ENCODE measurements at regions not wholly inside any gene's neighbourhood (a gene's known extent, or its start where the extent isn't known, plus 50 kb on each side); places are given as distances from the start of the nearest gene placed in this dataset.

DNA sequence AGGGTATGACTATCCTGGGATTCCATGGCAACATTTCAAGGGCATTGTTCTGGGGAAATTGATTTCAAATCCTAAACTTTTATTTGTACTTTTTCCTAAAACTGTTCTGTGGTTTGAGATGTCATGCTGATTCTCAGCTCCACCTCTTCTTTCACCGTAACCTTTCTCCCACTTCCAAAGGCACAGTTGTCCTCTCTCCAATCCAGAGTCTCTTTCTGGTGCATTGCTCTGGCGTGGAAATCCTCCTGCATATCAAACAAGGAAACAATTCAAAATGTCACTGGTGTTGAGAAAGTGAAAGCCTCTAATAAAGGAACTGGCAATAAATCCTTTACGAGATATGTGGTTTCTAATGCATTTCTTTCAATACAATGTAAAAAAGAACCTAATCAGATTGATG lies 155.1 kb upstream of the CDH2 start:
- Histone ChIP-seq H3K4me1 (no peaks in the 10 kb centered on the region), H3K27me3 (no peaks in the 10 kb centered on the region), H3K4me3 (no peak overlapping the region), H3K36me3 (no peaks in the 10 kb centered on the region), H3K9me3 (no peaks in the 10 kb centered on the region), H3K27ac (no peak overlapping the region)
- ATAC-seq: no peak
- TF ChIP-seq, protein P1, sequence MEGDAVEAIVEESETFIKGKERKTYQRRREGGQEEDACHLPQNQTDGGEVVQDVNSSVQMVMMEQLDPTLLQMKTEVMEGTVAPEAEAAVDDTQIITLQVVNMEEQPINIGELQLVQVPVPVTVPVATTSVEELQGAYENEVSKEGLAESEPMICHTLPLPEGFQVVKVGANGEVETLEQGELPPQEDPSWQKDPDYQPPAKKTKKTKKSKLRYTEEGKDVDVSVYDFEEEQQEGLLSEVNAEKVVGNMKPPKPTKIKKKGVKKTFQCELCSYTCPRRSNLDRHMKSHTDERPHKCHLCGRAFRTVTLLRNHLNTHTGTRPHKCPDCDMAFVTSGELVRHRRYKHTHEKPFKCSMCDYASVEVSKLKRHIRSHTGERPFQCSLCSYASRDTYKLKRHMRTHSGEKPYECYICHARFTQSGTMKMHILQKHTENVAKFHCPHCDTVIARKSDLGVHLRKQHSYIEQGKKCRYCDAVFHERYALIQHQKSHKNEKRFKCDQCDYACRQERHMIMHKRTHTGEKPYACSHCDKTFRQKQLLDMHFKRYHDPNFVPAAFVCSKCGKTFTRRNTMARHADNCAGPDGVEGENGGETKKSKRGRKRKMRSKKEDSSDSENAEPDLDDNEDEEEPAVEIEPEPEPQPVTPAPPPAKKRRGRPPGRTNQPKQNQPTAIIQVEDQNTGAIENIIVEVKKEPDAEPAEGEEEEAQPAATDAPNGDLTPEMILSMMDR (IDR thresholded peaks at IDR 0.05): no peak
- DNase-seq: no peak
- intact Hi-C loops (cut with DNase I): no loop called here

DNA sequence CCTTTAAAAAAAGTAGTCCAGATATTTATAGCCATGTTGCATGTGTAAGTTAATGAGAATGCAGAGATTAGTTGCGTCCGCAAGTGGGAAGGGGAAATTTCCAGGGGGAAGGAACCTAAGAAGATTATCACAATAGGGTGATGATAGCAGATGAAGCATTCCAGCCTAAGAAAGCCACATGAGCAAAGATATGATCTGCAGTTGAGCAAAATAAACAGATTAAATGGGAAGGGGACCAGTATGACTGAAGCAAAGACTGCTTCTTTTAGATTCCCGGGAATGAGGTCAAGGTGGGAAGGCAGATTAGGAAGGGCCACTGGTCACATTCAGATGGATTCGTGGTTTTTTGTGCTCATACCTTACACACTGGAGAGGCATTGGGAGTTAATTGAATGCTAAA lies 154.6 kb upstream of the CDH2 start:
- no peak overlapping the region for H3K4me3 ChIP-seq
- H3K36me3 ChIP-seq: no peaks in the 10 kb centered on the region
- H3K4me1 ChIP-seq: no peaks in the 10 kb centered on the region
- intact Hi-C loops (cut with DNase I): no loop called here
- H3K27ac ChIP-seq: no peak overlapping the region
- TF ChIP-seq, protein P1 (IDR thresholded peaks at IDR 0.05): no peak
- DNase-seq (no peak), ATAC-seq (no peak)
- no peaks in the 10 kb centered on the region for H3K27me3 ChIP-seq
- no peaks in the 10 kb centered on the region for H3K9me3 ChIP-seq

DNA sequence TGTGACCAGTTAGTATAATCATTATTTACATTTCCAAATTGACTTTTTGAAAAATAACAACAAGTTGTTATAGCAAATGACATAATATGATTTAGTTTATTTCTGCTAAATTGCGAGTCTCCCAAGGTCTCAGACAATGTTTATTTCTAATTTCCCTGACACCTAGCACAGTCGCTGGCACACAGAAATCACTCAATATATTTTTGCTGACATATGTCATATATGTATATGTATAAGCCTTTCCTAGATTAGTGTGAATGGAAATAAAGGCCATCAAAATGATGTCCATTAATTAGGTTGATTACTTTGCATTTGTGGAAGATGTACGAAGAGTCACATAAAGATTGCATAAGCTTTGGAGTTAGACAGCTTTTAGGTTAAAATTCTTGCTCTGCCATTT lies 136.7 kb upstream of the CDH2 start:
- H3K36me3 ChIP-seq: no peaks in the 10 kb centered on the region
- H3K27ac ChIP-seq: no peak overlapping the region
- H3K9me3 ChIP-seq: no peaks in the 10 kb centered on the region
- intact Hi-C loops (cut with DNase I): no loop called here
- no peaks in the 10 kb centered on the region for H3K27me3 ChIP-seq
- H3K4me1 ChIP-seq: no peaks in the 10 kb centered on the region
- TF ChIP-seq, protein P1 (IDR thresholded peaks at IDR 0.05): no peak
- H3K4me3 ChIP-seq: no peak overlapping the region
- ATAC-seq (no peak), DNase-seq (no peak)

DNA sequence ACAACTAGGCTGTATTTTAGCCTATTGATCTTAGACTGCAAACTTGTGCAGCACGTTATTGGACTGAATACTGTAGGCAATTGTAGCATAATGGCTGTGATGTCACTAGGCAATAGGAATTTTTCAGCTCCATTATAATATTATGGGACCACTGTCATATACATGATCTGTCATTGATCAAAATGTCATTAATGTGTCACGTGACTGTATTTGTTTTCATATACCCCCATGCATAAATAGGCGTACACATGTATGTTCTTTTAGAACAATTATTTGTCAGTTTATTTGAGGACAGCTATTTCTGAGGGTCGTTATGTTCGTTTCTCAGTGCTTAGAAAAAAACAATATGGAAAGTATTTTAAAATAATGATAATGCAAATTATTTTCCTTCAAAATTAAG lies 111.9 kb upstream of the CDH2 start:
- DNase-seq (no peak), ATAC-seq (no peak)
- no peaks in the 10 kb centered on the region for H3K36me3 ChIP-seq
- no peaks in the 10 kb centered on the region for H3K4me1 ChIP-seq
- no peak overlapping the region for H3K4me3 ChIP-seq
- H3K27me3 ChIP-seq: no peaks in the 10 kb centered on the region
- TF ChIP-seq, protein P1 (IDR thresholded peaks at IDR 0.05): no peak
- intact Hi-C loops (cut with DNase I): no loop called here
- H3K9me3 ChIP-seq: no peaks in the 10 kb centered on the region
- H3K27ac ChIP-seq: no peak overlapping the region

DNA sequence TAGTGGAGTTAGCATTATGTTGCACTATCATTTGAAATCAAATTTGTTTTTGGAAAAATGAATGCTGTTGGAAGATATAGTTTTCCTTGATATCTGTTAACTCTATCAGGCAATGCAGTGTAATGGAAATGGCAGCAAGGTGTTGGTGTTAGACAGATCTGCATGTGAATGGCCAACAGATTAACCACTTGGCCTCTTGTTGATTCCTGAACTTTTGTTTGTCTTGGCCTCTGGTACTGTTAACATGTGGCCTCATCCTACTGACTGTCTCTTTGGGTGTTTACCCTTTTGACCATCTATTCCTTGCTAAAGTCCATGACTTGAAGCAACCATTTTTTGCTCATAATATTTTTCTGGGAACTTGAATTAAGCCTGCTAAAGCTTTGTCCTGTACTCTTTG lies 110.2 kb upstream of the CDH2 start:
- no peaks in the 10 kb centered on the region for H3K9me3 ChIP-seq
- intact Hi-C loops (cut with DNase I): no loop called here
- DNase-seq (no peak), ATAC-seq (no peak)
- H3K4me1 ChIP-seq: no peaks in the 10 kb centered on the region
- TF ChIP-seq, protein P1 (IDR thresholded peaks at IDR 0.05): no peak
- H3K4me3 ChIP-seq: no peak overlapping the region
- no peaks in the 10 kb centered on the region for H3K36me3 ChIP-seq
- H3K27me3 ChIP-seq: no peaks in the 10 kb centered on the region
- H3K27ac ChIP-seq: no peak overlapping the region

DNA sequence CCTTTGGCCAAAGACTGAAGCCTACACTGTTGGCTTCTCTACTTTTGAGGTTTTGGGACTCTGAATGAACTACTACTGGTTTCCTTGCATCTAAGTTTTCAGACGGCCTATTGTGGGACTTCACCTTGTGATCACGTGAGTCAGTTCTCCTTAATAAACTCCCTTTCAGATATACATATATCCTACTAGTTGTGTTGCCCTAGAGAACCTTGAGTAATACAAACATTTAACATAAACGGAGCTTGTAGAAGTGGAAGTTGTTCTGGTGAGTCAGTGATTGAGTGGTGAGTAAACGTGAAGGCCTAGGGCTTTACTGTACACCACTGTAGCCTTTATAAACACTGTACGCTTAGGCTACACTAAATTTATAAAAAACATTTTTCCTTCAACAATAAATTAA lies 107.2 kb upstream of the CDH2 start:
- TF ChIP-seq, protein P1 (IDR thresholded peaks at IDR 0.05): no peak
- no peaks in the 10 kb centered on the region for H3K9me3 ChIP-seq
- ATAC-seq: no peak
- no peaks in the 10 kb centered on the region for H3K36me3 ChIP-seq
- no peak overlapping the region for H3K4me3 ChIP-seq
- DNase-seq: no peak
- H3K4me1 ChIP-seq: no peaks in the 10 kb centered on the region
- H3K27ac ChIP-seq: no peak overlapping the region
- intact Hi-C loops (cut with DNase I): no loop called here
- no peaks in the 10 kb centered on the region for H3K27me3 ChIP-seq

Measured in upper lobe of right lung (tissue), 1 donor.